ENCODE measurements at regions not wholly inside any gene's neighbourhood (a gene's known extent, or its start where the extent isn't known, plus 50 kb on each side); places are given as distances from the start of the nearest gene placed in this dataset.

DNA sequence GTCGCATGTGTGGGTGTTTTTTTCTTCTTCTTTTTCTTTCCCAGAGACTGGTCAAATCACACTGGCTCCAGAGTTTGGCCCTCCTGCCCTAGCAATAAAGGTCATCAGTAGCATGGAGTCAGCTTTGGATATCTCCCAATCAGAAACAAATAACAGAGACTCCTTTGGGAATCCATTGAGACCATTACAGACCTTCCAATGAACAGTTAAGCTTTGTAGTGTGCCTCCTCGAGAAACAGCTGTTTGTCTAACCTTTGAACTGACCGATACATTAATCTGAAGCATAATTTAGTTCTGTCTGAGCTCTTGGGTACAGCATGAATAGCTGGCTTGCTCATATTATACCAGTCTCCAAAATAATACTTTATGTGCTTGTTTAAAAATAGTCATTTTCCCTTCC, 1103.2 kb downstream of the GATA3 start:
- H3K27ac ChIP-seq (ENCODE audit: insufficient read depth, low read length) = no peak overlapping the region
- WGBS, 2 experiments (ENCODE audit: extremely low coverage in 2 of 2, insufficient read length in 1 of 2) = no CpG with 5 or more reads among the region's 3 CpGs
- TF ChIP-seq, protein P1, sequence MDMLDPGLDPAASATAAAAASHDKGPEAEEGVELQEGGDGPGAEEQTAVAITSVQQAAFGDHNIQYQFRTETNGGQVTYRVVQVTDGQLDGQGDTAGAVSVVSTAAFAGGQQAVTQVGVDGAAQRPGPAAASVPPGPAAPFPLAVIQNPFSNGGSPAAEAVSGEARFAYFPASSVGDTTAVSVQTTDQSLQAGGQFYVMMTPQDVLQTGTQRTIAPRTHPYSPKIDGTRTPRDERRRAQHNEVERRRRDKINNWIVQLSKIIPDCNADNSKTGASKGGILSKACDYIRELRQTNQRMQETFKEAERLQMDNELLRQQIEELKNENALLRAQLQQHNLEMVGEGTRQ (IDR thresholded peaks at IDR 0.05; ENCODE audit: low read depth, low read length) = no peak
- TF ChIP-seq FOS (IDR thresholded peaks at IDR 0.05; ENCODE audit: low read depth, low read length) (no peak), MAFK (IDR thresholded peaks at IDR 0.05; ENCODE audit: low read depth, low read length) (no peak), BHLHE40 (IDR thresholded peaks at IDR 0.05; ENCODE audit: low read depth, low read length) (no peak), CEBPB (IDR thresholded peaks at IDR 0.05; ENCODE audit: low read depth, low read length) (no peak), SMC3 (IDR thresholded peaks at IDR 0.05; ENCODE audit: low read depth, low read length) (no peak), RFX5 (IDR thresholded peaks at IDR 0.05; ENCODE audit: low read depth, low read length) (no peak), RCOR1 (IDR thresholded peaks at IDR 0.05; ENCODE audit: insufficient replicate concordance, low read length) (no peak), CHD1 (IDR thresholded peaks at IDR 0.05; ENCODE audit: low read depth, low read length) (no peak), NFE2L2 (IDR thresholded peaks at IDR 0.05; ENCODE audit: low read depth, low read length) (no peak), MAZ (IDR thresholded peaks at IDR 0.05; ENCODE audit: borderline replicate concordance, low read depth, low read length) (no peak), MXI1 (IDR thresholded peaks at IDR 0.05; ENCODE audit: borderline replicate concordance, low read depth, low read length) (no peak), POLR2A (IDR thresholded peaks at IDR 0.05; ENCODE audit: low read depth, low read length) (no peak), RAD21 (IDR thresholded peaks at IDR 0.05; ENCODE audit: low read length) (no peak)
- TF ChIP-seq, protein P2, sequence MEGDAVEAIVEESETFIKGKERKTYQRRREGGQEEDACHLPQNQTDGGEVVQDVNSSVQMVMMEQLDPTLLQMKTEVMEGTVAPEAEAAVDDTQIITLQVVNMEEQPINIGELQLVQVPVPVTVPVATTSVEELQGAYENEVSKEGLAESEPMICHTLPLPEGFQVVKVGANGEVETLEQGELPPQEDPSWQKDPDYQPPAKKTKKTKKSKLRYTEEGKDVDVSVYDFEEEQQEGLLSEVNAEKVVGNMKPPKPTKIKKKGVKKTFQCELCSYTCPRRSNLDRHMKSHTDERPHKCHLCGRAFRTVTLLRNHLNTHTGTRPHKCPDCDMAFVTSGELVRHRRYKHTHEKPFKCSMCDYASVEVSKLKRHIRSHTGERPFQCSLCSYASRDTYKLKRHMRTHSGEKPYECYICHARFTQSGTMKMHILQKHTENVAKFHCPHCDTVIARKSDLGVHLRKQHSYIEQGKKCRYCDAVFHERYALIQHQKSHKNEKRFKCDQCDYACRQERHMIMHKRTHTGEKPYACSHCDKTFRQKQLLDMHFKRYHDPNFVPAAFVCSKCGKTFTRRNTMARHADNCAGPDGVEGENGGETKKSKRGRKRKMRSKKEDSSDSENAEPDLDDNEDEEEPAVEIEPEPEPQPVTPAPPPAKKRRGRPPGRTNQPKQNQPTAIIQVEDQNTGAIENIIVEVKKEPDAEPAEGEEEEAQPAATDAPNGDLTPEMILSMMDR (conservative IDR thresholded peaks at IDR 0.05; ENCODE audit: low read depth, low read length) = no peak
- TF ChIP-seq, protein P3, sequence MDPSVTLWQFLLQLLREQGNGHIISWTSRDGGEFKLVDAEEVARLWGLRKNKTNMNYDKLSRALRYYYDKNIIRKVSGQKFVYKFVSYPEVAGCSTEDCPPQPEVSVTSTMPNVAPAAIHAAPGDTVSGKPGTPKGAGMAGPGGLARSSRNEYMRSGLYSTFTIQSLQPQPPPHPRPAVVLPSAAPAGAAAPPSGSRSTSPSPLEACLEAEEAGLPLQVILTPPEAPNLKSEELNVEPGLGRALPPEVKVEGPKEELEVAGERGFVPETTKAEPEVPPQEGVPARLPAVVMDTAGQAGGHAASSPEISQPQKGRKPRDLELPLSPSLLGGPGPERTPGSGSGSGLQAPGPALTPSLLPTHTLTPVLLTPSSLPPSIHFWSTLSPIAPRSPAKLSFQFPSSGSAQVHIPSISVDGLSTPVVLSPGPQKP (IDR thresholded peaks at IDR 0.05; ENCODE audit: borderline replicate concordance, low read depth, low read length) = no peak
- in situ Hi-C loops (cut with MboI; ENCODE audit: low sequenced_read_pairs) (no loop called here), intact Hi-C loops (cut with micrococcal nuclease) (no loop called here), dilution Hi-C loops (cut with HindIII; ENCODE audit: low sequenced_read_pairs, unreplicated experiment) (no loop called here)
- no peak overlapping the region for H2BK20ac ChIP-seq (ENCODE audit: low read depth, low read length)
- POLR2A ChIA-PET (ENCODE audit: unreplicated experiment) = no interaction called here
- H3K14ac ChIP-seq (replicated peaks; ENCODE audit: low read depth, low read length) = no peak overlapping the region
- no peak overlapping the region for H2AFZ ChIP-seq (replicated peaks; ENCODE audit: low read length, poor library complexity)
- no peak overlapping the region for H2BK5ac ChIP-seq (ENCODE audit: low read depth, low read length, poor library complexity, severe bottlenecking)
- no peak overlapping the region for H3K4ac ChIP-seq (ENCODE audit: low read depth, low read length)
- no peak overlapping the region for H2AK9ac ChIP-seq (replicated peaks; ENCODE audit: low read depth, low read length, poor library complexity)
- no peaks in the 10 kb centered on the region for H3K4me1 ChIP-seq (ENCODE audit: control insufficient read depth, insufficient read depth, low read length)
- H2AK5ac ChIP-seq (ENCODE audit: low read depth, low read length) = no peak overlapping the region
- no peak overlapping the region for H2BK120ac ChIP-seq (ENCODE audit: low read depth, low read length)
- H3K9ac ChIP-seq (ENCODE audit: low read depth, low read length) = no peak overlapping the region
- no peaks in the 10 kb centered on the region for H4K20me1 ChIP-seq (ENCODE audit: insufficient read depth, low read length)
- H4K91ac ChIP-seq (ENCODE audit: insufficient read depth, low read depth, low read length) = no peak overlapping the region
- no peaks in the 10 kb centered on the region for H3K27me3 ChIP-seq (ENCODE audit: control insufficient read depth, insufficient read depth, low read length)
- H3K36me3 ChIP-seq (ENCODE audit: control insufficient read depth, insufficient read depth, low read length) = no peaks in the 10 kb centered on the region
- CTCF ChIA-PET = no interaction called here
- no peaks in the 10 kb centered on the region for H3K9me1 ChIP-seq (ENCODE audit: insufficient read depth, low read length)
- peaks cover 3% of the 10 kb centered on the region for H3K9me3 ChIP-seq (ENCODE audit: control insufficient read depth, insufficient read depth, low read length)
- no peaks in the 10 kb centered on the region for H3K79me1 ChIP-seq (ENCODE audit: low read depth in 1 of 2, low read length in 2 of 2)
- H3K4me3 ChIP-seq (ENCODE audit: insufficient read depth, low read depth, low read length) = no peak overlapping the region
- BruUV-seq (replicated peaks) = no TSS peak
- no peak overlapping the region for H3K4me2 ChIP-seq (ENCODE audit: low read depth, low read length)
- no peak overlapping the region for H3K23ac ChIP-seq (ENCODE audit: low read depth, low read length)
- ATAC-seq (ENCODE audit: low read depth) (no peak), DNase-seq (no peak)
- H3K56ac ChIP-seq (ENCODE audit: extremely low read depth, insufficient read depth, low read length) = no peak overlapping the region
- H4K8ac ChIP-seq (ENCODE audit: low read depth in 2 of 2, low read length in 2 of 2) = no peak overlapping the region
- H3K18ac ChIP-seq (ENCODE audit: low read depth, low read length) = no peak overlapping the region
- no peak overlapping the region for H4K5ac ChIP-seq (ENCODE audit: low read depth, low read length)
- H2BK15ac ChIP-seq (ENCODE audit: low read depth, low read length) = no peak overlapping the region

Data from IMR-90 (cell line).